HT-29 (cell line): ENCODE measurements at regions not wholly inside any gene's neighbourhood (a gene's known extent, or its start where the extent isn't known, plus 50 kb on each side); places are given as distances from the start of the nearest gene placed in this dataset.

Experiments used
- DNase-seq: peaks from one replicate; pipeline ENCODE4 v3.0.0-alpha.2; 2015; ENCODE audit warnings: low spot score

DNA sequence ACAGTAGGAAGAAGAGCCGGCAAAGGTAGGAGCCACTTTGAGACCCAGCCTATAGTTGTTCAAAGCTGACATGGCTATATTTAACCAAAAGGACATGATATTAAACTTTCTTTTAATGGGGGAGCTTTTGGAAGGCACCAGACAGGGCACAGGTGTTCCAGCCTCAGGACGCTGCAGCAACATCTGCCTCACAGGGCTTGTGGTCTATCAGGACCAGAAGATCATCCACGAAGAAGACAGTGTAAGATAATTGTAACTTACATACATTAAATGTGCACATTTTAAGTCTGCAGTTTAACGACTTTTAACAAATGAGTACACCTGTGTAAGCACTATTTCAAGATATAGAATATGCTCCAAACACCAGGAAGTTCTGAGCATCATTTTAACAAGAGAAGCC, 168.2 kb upstream of the PMEPA1 start:
- DNase-seq = no peak

DNA sequence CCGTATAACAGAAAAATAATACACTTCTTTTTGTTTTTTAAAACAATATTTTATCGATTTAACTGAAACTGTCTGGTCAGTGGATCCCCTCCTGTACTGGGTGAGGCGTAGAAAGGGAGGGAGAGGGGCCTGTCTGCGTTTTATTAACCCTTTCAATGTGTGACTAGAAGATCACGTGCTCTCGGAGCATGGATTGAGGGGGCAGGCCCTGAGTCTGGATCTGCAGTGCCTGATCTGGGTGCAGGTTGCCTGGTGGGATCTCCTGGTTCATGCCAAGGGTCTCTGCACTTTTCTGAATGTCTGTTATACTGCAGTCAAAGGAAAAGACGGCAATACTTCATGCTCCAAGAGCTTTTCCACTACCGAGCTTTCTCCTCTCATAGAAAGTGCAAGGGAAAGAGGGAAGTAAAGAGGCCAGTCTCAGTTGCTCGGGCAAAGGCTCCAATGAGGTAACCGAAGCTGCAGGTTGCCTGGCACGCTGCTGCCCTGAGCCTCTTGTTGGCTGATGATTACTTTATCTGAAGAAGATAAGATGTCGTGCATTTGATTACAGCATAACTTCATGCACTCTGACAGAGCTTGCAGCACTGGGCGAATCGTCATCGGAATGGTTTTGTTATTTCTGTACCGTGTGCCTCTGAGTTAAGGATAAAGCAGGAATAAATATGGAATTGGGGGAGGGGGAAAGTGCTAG, 167.5 kb upstream of the PMEPA1 start:
- DNase-seq = no peak

DNA sequence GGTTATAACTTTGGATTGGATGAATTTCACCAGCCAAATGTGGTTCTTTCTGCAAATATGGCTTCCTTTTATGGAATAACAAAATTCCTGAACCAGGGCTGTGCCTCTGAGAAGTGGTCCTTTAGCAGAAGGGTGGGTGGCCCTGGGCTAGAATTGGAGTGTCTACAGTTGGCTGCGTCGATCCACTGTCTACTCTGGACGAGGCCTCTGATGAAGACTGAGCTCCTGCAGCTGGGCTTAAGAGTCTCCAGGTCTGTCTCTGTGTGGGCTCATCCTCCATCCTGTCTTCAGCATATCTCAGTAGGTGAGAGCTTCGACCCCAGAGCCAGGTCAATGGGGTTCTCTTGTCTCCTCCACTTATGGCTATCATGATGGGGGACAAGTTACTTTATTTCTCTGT, 166.3 kb upstream of the PMEPA1 start:
- DNase-seq = no peak

DNA sequence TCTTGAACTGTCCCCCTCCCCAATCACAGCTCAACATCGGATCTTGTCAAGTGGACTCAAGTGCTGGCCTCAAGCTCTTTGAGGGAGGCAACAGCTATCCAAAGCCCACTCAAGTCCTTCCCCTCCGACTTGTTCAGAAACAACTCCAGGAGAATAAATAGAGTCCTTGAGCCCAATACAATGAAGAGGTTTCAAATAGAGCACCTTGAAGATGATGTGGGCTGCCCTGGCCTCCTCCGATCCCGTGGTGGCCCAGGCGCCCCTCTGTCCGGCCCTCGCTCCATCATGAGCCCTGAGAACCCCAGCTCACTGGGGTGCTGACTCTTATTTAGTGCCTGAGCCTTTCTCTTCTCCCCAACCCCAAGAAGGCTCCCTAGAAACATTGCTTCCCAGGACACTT, 164.3 kb upstream of the PMEPA1 start:
- no peak for DNase-seq

DNA sequence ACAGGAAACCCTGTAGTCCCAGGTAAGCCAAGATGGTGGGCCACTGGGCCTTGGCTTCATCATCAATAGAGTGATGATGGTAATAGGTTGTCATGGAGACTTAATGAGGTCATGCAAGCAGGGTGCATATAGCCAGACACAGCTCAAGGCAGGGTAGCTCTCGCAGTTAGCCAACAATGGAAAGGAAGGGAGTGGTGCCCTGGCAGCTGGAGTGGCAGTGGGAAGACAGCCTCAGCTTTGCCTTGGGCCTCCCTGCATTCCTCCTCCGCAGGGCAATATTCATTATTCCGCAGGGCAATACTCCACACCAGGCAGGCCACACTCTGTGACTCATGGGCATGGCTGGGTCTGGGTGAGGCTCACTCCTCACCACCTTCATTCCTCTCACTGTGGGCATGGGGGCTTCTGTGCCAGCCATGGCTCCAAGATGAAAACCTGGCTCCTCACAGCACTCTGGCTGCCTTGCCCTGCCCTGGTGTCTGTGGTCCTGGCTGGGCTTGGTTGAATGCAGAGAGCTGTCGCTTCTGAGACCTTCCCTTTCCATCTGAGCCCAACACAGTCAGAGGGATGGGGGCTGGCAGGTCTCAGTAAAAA, 163.1 kb upstream of the PMEPA1 start:
- DNase-seq = no peak

GRCh38 chr20:57871237-57871632, 161.4 kb upstream of the PMEPA1 start:
- no peak for DNase-seq

- no peak for DNase-seq
Observed at GRCh38 chr20:57870597-57871236, 160.9 kb upstream of the PMEPA1 start.

DNA sequence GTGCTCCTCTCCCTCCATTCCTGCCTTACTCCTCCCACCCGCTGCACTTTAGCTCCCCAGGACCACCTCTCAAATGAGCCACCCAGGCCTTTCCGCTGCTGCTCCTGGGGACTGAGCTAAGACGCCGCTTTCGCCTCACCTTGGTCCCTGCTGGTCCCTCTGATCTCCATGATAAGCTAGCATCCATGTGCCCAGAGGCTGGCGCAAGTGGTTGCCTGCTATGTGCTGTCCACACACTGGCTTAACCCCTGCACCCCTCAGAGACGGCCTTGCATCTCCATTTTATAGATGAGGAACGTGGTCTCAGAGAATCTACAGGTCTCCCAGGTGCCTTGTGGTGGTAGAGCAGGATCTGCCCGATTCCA, 160.1 kb upstream of the PMEPA1 start:
- no peak for DNase-seq

GRCh38 chr20:57869291-57869950, 159.6 kb upstream of the PMEPA1 start:
- DNase-seq = no peak

GRCh38 chr20:57868310-57868709, 158.5 kb upstream of the PMEPA1 start:
- no peak for DNase-seq

- no peak for DNase-seq
Observed at GRCh38 chr20:57867807-57868206, 158.0 kb upstream of the PMEPA1 start.

GRCh38 chr20:57867181-57867803, 157.5 kb upstream of the PMEPA1 start:
- no peak for DNase-seq

DNA sequence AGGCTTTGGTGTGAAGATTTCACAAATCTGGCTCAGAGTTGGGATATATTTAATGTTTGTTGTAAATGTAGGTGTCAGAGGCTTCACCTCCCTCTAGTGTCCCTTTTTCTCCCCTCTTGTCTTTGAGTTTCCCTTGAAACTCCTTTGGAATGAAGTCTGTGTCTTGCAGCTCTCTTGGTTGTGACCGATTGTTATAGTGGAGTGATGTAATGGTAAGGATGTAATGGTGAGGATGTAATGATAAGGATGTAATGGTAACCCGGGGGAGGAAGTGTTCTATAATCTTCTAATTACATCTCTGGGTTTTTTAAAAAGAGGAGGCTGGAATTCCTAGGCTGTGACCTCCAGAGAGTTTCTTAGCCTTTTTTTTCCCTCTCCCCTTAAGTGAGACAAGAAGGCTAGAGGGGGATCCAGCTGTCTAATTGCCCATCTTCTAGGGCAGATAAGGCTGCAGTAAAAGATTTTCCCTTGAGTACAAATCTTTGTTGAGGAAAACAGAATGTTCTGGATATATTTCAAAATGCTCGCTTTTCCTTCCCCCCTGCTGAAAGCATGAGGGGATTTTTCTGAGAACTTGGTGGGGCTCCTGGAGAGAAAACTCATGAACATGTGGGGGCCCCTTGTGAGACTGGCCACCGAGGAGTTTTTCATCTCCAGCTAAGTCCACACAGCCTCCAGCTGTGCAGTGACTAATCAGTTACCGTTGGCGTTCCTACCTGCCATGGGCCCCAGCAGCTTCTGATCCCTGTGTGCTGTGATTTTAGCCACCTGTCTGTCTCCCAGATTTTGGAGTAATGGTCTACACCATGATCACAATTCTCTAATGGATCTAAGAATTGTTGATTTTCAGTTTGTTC, 156.7 kb upstream of the PMEPA1 start:
- DNase-seq = no peak

DNA sequence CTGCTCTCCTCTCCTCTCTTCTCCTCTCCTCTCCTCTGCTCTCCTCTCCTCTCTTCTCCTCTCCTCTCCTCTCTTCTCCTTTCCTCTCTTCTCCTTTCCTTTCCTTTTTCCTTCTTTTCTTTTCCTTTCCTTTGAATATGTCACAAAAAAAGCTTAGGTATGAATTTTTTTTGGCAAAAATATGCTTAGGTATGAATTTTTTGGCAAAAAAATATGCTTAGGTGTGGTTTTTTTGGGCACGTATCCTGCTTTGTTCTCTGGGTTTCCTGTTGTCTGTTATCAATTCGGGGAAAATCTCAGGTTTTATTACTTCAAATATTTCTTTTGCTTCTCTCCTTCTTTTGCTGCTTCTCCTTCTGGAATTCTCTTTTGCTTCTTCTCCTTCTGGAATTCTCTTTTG, 155.5 kb upstream of the PMEPA1 start:
- no peak for DNase-seq

- no peak for DNase-seq
Observed at GRCh38 chr20:57860576-57860975, 150.8 kb upstream of the PMEPA1 start.

DNA sequence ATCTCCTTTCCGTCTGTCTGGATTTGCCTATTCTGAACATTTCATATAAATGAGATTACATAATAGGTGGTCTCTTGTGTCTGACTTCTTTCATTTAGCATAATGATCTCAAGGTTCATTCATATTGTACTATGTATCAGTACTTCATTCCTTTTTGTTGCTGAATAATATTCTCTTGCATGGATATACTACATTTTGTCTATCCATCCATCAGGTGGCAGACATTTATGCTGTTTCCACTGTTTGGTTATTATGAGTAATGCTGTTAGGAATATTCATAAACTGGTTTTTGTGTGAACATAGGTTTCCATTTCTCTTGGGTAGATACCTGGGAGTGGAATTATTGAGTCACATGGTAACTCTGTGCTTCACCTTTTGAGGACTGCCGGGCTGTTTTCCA, 148.2 kb upstream of the PMEPA1 start:
- no peak for DNase-seq

- no peak for DNase-seq
Observed at GRCh38 chr20:57857118-57857517, 147.3 kb upstream of the PMEPA1 start.

DNA sequence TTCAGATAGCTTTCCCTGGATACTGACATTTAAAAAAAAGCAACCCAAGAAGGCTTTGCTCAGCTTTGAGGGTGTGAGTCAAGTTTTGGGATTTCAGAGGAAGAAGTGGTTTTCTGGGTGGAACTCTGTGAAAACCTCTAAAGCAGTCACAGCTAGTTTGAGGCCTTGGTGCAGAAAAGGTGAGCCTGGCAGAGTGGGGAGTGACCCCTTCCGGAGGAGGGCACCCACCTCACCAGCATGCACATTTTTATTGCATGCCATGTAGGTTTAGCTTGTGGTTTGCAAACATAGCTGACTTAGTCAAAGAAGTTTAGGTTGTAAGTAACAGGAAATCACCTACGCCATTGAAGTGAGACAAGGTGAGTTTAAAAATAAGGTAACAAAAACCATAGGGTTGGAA, 146.8 kb upstream of the PMEPA1 start:
- DNase-seq = no peak

GRCh38 chr20:57851796-57852195, 142.0 kb upstream of the PMEPA1 start:
- no peak for DNase-seq

- no peak for DNase-seq
Observed at GRCh38 chr20:57851025-57851682, 141.3 kb upstream of the PMEPA1 start.
